HUES48 (cell line): ENCODE measurements at regions not wholly inside any gene's neighbourhood (a gene's known extent, or its start where the extent isn't known, plus 50 kb on each side); places are given as distances from the start of the nearest gene placed in this dataset.

ENCODE experiments used
- H3K27ac ChIP-seq: one replicate; pipeline ENCODE4 v1.7.0; 2013; ENCODE audit warnings: low read depth, low read length, inconsistent platforms
- H3K27me3 ChIP-seq: 2 replicates; pipeline ENCODE4 v1.6.1; 2013; ENCODE audit warnings: mild to moderate bottlenecking, low read length; ENCODE audit not compliant: control insufficient read depth, insufficient read depth
- H3K36me3 ChIP-seq: 2 replicates; pipeline ENCODE4 v1.6.1; 2013; ENCODE audit warnings: low read length; ENCODE audit not compliant: control insufficient read depth, insufficient read depth
- H3K4me1 ChIP-seq: 2 replicates; pipeline ENCODE4 v1.6.1; 2013; ENCODE audit warnings: mild to moderate bottlenecking, low read length; ENCODE audit not compliant: control insufficient read depth, insufficient read depth
- H3K4me3 ChIP-seq: 2 replicates; pipeline ENCODE4 v1.5.1; 2013; ENCODE audit warnings: mild to moderate bottlenecking, low read depth, low read length
- H3K9ac ChIP-seq: 2 replicates; pipeline ENCODE4 v1.6.1; 2013; ENCODE audit warnings: mild to moderate bottlenecking, low read depth, low read length, moderate library complexity
- H3K9me3 ChIP-seq: 2 replicates; pipeline ENCODE4 v1.6.1; 2013; ENCODE audit warnings: low read length; ENCODE audit not compliant: control insufficient read depth, insufficient read depth

GRCh38 chr11:27858866-27859265 lies 158.6 kb upstream of the BDNF start:
- Histone ChIP-seq H3K36me3 (no peaks in the 10 kb centered on the region), H3K9ac (no peak overlapping the region), H3K4me1 (no peaks in the 10 kb centered on the region), H3K27ac (no peak overlapping the region), H3K9me3 (no peaks in the 10 kb centered on the region), H3K27me3 (no peaks in the 10 kb centered on the region), H3K4me3 (no peak overlapping the region)

DNA sequence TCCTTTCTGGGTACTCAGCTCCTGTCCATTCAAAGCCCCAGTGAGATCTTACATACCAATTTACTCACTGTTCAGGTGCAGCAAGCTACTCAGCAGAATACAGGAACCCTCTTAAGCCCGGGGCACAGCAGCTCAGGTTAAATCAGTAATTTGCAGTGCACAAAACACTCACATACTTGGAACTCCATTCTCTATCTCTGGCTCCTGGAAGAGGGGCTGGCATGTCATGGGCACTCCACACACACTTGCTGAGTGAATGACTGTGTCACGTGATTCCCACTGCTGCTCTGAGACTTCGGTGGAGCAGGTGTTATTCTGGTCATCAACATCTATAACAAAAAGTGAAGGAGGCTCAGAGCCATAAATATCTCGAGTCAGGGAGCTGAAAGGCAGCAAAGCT lies 157.3 kb upstream of the BDNF start:
- Histone ChIP-seq H3K4me3 (no peak overlapping the region), H3K27ac (no peak overlapping the region), H3K9ac (no peak overlapping the region), H3K9me3 (no peaks in the 10 kb centered on the region), H3K36me3 (no peaks in the 10 kb centered on the region), H3K4me1 (no peaks in the 10 kb centered on the region), H3K27me3 (no peaks in the 10 kb centered on the region)

GRCh38 chr11:27857014-27857413 lies 156.8 kb upstream of the BDNF start:
- Histone ChIP-seq H3K9ac (no peak overlapping the region), H3K36me3 (no peaks in the 10 kb centered on the region), H3K27ac (no peak overlapping the region), H3K27me3 (no peaks in the 10 kb centered on the region), H3K9me3 (no peaks in the 10 kb centered on the region), H3K4me3 (no peak overlapping the region), H3K4me1 (no peaks in the 10 kb centered on the region)

DNA sequence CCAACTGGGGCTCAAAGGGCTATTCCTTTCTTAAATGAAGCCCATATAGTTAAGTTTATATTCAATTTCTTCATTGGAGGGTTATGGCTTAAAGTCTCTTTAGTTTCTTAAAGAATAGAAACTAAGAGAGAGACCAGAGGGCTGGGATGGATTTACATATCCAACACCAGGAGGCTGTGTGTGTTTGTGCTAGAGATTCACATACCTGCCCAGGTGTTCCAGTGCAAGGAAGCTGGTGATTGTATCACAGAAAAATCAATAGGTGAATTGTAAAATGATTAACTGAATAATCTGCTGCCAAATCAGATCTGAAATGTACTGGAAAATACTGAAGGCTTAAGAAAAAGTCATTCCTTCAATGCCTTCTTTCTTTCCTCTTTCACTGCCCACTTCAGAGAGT lies 148.2 kb upstream of the BDNF start:
- Histone ChIP-seq H3K27me3 (no peaks in the 10 kb centered on the region), H3K4me3 (no peak overlapping the region), H3K9me3 (no peaks in the 10 kb centered on the region), H3K9ac (no peak overlapping the region), H3K27ac (no peak overlapping the region), H3K4me1 (no peaks in the 10 kb centered on the region), H3K36me3 (no peaks in the 10 kb centered on the region)

GRCh38 chr11:27847496-27847895 lies 147.2 kb upstream of the BDNF start:
- Histone ChIP-seq H3K27ac (no peak overlapping the region), H3K27me3 (no peaks in the 10 kb centered on the region), H3K4me1 (no peaks in the 10 kb centered on the region), H3K4me3 (no peak overlapping the region), H3K36me3 (no peaks in the 10 kb centered on the region), H3K9me3 (no peaks in the 10 kb centered on the region), H3K9ac (no peak overlapping the region)

DNA sequence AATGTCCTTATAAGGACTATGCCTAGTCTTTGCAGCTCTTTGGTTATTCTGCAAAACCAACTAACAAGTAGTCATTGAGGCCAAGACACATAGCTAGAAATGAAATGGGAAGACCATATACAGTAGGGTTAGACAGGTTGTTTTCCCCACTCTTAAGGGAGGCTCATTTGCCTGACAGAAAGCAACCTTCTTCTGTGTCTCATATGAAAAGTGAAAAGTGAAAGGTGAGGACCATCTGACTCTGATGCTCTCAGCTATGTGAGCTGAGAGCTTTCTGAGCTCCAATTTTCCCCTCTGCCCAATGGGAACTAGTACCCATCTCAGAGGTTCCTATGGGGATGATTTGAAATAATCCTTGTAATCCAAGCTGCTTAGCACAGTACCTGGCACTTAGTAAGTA lies 142.0 kb upstream of the BDNF start:
- H3K36me3 ChIP-seq, result no peaks in the 10 kb centered on the region
- no peak overlapping the region for H3K27ac ChIP-seq
- no peaks in the 10 kb centered on the region for H3K4me1 ChIP-seq
- H3K9ac ChIP-seq, result no peak overlapping the region
- H3K9me3 ChIP-seq, result no peaks in the 10 kb centered on the region
- H3K27me3 ChIP-seq, result no peaks in the 10 kb centered on the region
- H3K4me3 ChIP-seq, result no peak overlapping the region

- Histone ChIP-seq H3K9ac (no peak overlapping the region), H3K36me3 (no peaks in the 10 kb centered on the region), H3K9me3 (no peaks in the 10 kb centered on the region), H3K4me1 (no peaks in the 10 kb centered on the region), H3K27ac (no peak overlapping the region), H3K4me3 (no peak overlapping the region), H3K27me3 (no peaks in the 10 kb centered on the region)
Observed at GRCh38 chr11:27841023-27841422, 140.8 kb upstream of the BDNF start.

- H3K36me3 ChIP-seq, result no peaks in the 10 kb centered on the region
- H3K9ac ChIP-seq, result no peak overlapping the region
- H3K4me1 ChIP-seq, result no peaks in the 10 kb centered on the region
- H3K9me3 ChIP-seq, result no peaks in the 10 kb centered on the region
- H3K27ac ChIP-seq, result no peak overlapping the region
- H3K4me3 ChIP-seq, result no peak overlapping the region
- no peaks in the 10 kb centered on the region for H3K27me3 ChIP-seq
Observed at GRCh38 chr11:27839226-27839913, 139.1 kb upstream of the BDNF start.

- Histone ChIP-seq H3K27ac (no peak overlapping the region), H3K4me3 (no peak overlapping the region), H3K27me3 (no peaks in the 10 kb centered on the region), H3K4me1 (no peaks in the 10 kb centered on the region), H3K9ac (no peak overlapping the region), H3K36me3 (no peaks in the 10 kb centered on the region), H3K9me3 (no peaks in the 10 kb centered on the region)
Observed at GRCh38 chr11:27838674-27839073, 138.4 kb upstream of the BDNF start.

DNA sequence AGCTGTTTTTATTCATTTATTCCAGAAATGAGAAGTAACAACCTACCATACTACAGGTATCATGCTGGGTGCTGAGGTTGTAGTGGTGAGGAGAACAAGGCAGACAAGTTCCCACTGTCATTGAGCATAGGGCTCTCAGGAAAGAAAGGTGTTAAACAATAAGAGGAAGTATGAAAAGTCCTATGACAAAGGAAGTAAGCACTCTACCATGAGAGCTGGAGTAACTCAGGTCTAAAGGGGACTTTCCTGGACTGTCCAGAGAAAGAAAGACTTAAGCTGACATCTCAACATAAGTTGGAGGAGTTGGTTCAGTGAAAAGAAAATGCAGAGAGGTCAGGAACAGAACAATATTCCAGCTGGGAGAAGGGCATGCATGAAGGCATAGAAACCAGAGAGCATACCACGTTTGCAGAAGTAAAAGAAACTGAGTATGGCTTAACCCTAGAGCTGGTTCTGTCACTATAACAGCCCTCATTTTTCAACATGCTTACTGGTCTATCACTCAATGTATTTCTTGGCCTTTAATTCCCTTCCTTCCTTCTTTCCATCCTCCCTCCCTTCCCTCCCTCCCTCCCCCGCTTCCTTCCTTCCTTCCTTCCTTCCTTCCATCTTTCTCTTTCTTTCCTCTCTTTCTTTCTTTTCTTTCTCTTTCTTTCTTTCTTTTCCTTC lies 137.8 kb upstream of the BDNF start:
- H3K4me3 ChIP-seq, result no peak overlapping the region
- H3K36me3 ChIP-seq, result no peaks in the 10 kb centered on the region
- no peaks in the 10 kb centered on the region for H3K9me3 ChIP-seq
- no peaks in the 10 kb centered on the region for H3K4me1 ChIP-seq
- H3K27me3 ChIP-seq, result no peaks in the 10 kb centered on the region
- no peak overlapping the region for H3K27ac ChIP-seq
- H3K9ac ChIP-seq, result no peak overlapping the region

DNA sequence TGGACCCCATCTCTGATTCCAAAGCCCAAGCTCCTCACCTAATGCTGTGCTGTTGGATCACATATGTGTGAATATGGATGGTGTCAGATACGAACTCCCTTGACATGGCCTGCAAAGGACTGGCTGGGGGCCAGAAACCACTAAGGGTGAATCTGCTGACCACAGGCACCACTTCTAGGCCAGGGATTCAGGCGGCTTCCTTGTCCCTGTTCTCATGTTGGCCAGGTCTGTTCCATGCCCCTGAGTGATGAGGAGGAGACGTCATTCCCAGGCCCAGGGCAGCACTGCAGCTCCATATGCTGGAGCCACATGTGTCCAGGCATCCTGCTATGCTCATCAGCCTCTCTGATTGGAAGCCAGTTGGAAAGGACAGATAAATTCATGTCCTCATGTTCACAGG lies 130.0 kb upstream of the BDNF start:
- no peaks in the 10 kb centered on the region for H3K4me1 ChIP-seq

More for the DNA sequence above, 130.0 kb upstream of the BDNF start:
- H3K4me3 ChIP-seq, result no peak overlapping the region
- no peaks in the 10 kb centered on the region for H3K27me3 ChIP-seq
- H3K27ac ChIP-seq, result no peak overlapping the region
- H3K9me3 ChIP-seq, result no peaks in the 10 kb centered on the region
- no peaks in the 10 kb centered on the region for H3K36me3 ChIP-seq
- no peak overlapping the region for H3K9ac ChIP-seq
